EH (cell line): ENCODE measurements at regions not wholly inside any gene's neighbourhood (a gene's known extent, or its start where the extent isn't known, plus 50 kb on each side); places are given as distances from the start of the nearest gene placed in this dataset.

ENCODE experiments used
- DNase-seq: peaks from one replicate; pipeline ENCODE4 v3.0.0-alpha.2; 2015; ENCODE audit warnings: low read depth

- peak; percentile 72 for DNase-seq
Measured at GRCh38 chr6:7468382-7469081, 72.9 kb upstream of the DSP start.

- DNase-seq, result peak; percentile 29
Measured at GRCh38 chr6:7469696-7470095, 71.8 kb upstream of the DSP start.

GRCh38 chr6:7471171-7471570 lies 70.3 kb upstream of the DSP start:
- DNase-seq, result no peak

- DNase-seq, result no peak
Measured at GRCh38 chr6:7473805-7474719, 67.4 kb upstream of the DSP start.

DNA sequence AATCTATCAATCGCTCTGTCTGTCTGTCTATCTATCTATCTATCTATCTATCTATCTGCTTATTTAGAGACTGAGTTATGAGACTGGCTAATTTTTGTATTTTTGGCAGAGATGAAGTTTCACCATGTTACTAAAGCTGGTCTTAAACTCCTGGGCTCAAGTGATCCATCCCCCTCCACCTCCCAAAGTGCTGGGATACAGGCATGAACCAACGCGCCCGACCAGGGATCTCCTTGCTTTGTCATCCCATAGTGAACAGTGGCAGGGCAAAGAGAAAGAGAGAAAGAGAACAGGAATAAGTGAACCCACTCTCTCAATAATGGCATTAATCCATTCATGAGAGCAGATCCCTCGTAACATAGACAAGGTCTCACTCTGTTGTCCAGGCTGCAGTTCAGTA lies 66.4 kb upstream of the DSP start:
- no peak for DNase-seq

GRCh38 chr6:7479801-7480266 lies 61.6 kb upstream of the DSP start:
- peak; percentile 15 for DNase-seq

DNA sequence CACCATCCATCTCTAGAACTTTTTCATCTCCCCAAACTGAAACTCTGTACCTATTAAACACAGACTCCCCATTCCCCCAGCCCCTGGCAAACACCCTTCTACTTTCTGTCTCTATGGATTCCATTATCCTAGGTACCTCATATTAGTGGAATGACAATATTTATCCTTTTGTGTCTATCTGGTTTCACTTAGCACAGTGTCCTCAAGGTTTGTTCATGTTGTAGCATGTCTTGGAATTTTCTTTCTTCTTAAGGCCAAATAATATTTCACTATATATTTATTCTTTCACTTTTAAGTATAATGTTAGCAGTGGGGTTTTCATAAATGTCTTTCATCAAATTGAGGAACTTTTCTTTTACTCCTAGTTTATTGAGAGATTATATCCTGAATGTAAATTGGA lies 56.8 kb upstream of the DSP start:
- no peak for DNase-seq

DNA sequence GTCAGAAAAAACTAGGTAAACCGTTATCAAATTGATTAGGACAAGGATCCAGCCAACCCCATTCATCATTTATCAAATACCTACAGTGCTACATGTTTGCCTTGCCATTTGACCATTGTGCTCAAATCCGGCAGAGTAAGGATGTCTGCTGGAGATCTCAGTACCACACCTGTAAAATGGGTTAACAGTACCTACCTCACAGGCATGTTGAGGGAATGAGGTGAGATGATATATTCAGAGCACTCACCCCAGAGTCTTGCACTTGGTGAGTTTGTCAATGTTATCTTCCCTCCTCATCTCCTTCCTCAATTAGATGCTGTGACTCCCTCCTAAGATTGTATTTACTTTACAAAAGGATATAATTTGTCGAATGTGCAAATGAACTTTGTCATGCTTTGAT lies 54.5 kb upstream of the DSP start:
- no peak for DNase-seq

GRCh38 chr6:7488494-7488893 lies 53.0 kb upstream of the DSP start:
- DNase-seq, result no peak

- DNase-seq, result no peak
Measured at GRCh38 chr6:7489376-7489775, 52.1 kb upstream of the DSP start.
